ENCODE measurements at regions not wholly inside any gene's neighbourhood (a gene's known extent, or its start where the extent isn't known, plus 50 kb on each side); places are given as distances from the start of the nearest gene placed in this dataset.

DNA sequence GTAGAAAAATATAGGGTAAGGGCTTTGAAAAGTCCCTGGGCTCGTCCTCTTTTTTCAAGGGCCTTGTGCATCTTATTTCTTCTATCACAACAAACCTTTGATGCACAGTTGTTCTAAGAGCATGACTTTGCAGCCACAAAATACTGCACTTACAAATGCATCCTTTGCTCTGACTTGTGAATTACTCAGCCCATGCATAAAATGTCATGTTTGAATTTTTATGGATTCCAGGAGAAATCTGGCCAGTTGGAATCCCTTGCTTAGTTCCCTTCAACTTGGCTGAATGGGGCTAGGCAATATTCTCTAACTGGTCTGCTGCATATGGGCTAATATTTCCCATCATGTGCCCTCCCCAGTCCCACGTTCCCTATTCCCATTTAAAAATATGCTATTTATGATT, 523.9 kb upstream of the RGMA start:
- Histone ChIP-seq H3K27ac (no peak overlapping the region), H3K4me1 (no peaks in the 10 kb centered on the region), H3K9me3 (no peaks in the 10 kb centered on the region), H3K4me3 (no peak overlapping the region), H3K36me3 (no peaks in the 10 kb centered on the region), H3K27me3 (no peaks in the 10 kb centered on the region)
- DNase-seq: no peak
- 76 to 79% methylated on average over 2 of the region's 2 CpGs for WGBS, 2 donors
- no peak for TF ChIP-seq POLR2A (IDR thresholded peaks at IDR 0.05)
- TF ChIP-seq, protein P1, sequence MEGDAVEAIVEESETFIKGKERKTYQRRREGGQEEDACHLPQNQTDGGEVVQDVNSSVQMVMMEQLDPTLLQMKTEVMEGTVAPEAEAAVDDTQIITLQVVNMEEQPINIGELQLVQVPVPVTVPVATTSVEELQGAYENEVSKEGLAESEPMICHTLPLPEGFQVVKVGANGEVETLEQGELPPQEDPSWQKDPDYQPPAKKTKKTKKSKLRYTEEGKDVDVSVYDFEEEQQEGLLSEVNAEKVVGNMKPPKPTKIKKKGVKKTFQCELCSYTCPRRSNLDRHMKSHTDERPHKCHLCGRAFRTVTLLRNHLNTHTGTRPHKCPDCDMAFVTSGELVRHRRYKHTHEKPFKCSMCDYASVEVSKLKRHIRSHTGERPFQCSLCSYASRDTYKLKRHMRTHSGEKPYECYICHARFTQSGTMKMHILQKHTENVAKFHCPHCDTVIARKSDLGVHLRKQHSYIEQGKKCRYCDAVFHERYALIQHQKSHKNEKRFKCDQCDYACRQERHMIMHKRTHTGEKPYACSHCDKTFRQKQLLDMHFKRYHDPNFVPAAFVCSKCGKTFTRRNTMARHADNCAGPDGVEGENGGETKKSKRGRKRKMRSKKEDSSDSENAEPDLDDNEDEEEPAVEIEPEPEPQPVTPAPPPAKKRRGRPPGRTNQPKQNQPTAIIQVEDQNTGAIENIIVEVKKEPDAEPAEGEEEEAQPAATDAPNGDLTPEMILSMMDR (IDR thresholded peaks at IDR 0.05): no peak
- intact Hi-C loops (cut with DNase I): no loop called here

DNA sequence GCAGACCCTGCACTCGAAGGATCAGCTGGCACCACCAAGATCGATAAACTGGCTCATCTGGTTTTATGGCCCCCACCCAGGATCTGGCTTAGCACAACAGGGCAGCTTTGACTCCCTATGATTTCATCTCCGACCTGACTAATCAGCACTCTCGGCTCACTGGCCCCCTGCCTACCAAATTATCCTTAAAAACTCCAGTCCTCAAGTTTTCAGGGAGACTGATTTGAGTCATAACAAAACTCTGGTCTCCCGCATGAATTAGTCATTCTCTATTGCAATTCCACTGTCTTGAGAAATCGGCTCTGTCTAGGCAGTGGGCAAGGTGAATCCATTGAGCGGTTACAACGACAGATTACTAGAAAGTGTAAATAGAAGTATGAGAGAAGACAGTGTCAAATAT, 521.9 kb upstream of the RGMA start:
- Histone ChIP-seq H3K27ac (no peak overlapping the region), H3K9me3 (no peaks in the 10 kb centered on the region), H3K4me3 (no peak overlapping the region), H3K27me3 (no peaks in the 10 kb centered on the region), H3K36me3 (no peaks in the 10 kb centered on the region), H3K4me1 (no peaks in the 10 kb centered on the region)
- intact Hi-C loops (cut with DNase I): no loop called here
- 71 to 84% methylated on average over 5 to 6 of the region's 8 CpGs for WGBS, 2 donors
- DNase-seq: no peak
- TF ChIP-seq POLR2A (IDR thresholded peaks at IDR 0.05): no peak
- TF ChIP-seq, protein P1 (IDR thresholded peaks at IDR 0.05): no peak

DNA sequence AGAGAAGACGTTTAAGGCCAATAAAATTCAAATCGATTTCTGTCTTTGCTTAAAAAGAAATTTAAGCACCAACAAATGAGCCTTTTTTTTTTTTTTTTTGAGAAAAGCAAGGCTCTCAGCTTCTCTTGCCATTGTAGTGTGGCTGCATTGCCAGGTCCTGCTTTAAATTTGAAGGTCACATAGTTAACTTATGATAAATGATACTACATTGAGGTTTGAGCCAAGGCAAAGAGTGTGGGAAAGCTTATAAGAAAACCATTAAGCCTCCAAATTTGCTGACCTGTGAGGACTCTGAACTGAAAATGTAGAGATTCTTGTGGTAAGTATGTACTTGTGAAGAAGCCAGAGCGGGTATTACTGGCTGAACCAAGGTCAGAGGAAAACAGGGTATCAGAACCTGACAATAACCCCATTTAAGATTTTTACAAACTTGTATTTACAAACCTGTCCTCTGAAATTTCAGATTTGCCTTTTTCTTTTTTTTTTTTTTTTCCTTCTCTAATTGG, 519.7 kb upstream of the RGMA start:
- 55 to 83% methylated on average over 3 of the region's 3 CpGs for WGBS, 2 donors
- TF ChIP-seq POLR2A (IDR thresholded peaks at IDR 0.05): no peak
- no peak for DNase-seq
- no peak overlapping the region for H3K4me3 ChIP-seq
- H3K4me1 ChIP-seq: no peaks in the 10 kb centered on the region
- H3K27me3 ChIP-seq: no peaks in the 10 kb centered on the region
- no peaks in the 10 kb centered on the region for H3K9me3 ChIP-seq
- H3K36me3 ChIP-seq: no peaks in the 10 kb centered on the region
- intact Hi-C loops (cut with DNase I): no loop called here
- no peak overlapping the region for H3K27ac ChIP-seq

DNA sequence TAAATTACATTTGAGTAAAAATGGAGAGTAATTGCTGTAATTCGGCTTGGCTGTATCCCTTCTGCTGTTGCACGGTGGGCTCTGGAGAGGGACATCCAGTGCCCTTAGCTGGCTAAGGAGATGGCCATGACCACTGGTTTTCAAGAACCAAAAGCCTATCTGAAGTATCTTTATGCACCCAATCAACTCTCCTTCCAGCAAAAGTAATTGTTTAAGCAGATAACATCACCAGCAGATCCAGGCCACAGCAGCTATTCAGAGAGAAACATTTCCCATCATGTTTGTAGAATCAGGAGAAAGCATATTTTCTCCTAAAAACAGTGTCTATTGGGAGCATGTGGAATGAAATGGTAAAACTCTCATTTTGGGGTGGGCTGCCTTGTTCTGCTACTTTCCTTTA, 514.5 kb upstream of the RGMA start:
- no peaks in the 10 kb centered on the region for H3K27me3 ChIP-seq
- WGBS, 2 donors: 93 to 95% methylated on average over 2 of the region's 2 CpGs
- no peaks in the 10 kb centered on the region for H3K36me3 ChIP-seq
- no peak overlapping the region for H3K27ac ChIP-seq
- DNase-seq: no peak
- no peaks in the 10 kb centered on the region for H3K9me3 ChIP-seq
- no peaks in the 10 kb centered on the region for H3K4me1 ChIP-seq
- no peak overlapping the region for H3K4me3 ChIP-seq
- TF ChIP-seq, protein P1 (IDR thresholded peaks at IDR 0.05): no peak
- TF ChIP-seq POLR2A (IDR thresholded peaks at IDR 0.05): no peak
- intact Hi-C loops (cut with DNase I): no loop called here

DNA sequence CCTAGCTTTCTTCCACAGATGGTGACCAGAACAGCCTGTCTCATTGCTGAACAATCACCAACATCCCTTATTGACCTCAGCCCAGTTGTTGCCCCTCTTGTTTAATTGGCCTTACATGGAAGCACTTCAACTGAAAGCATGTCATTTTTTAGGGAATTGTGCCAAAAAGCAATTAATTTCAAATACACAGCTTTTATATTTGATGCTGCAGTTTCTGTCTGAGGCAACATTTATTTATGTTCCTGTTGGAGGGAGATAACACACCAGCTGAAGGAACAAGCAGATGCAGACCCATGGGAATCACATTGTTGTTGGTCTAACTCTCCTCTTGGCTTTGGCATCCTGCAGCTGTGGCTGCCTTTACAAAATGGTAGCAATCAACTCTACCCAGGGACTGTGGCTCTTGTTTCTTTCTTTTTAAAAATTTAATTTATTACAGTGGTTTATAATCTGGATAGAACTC, 498.1 kb upstream of the RGMA start:
- no peaks in the 10 kb centered on the region for H3K4me1 ChIP-seq
- DNase-seq: no peak
- H3K4me3 ChIP-seq: no peak overlapping the region
- no peaks in the 10 kb centered on the region for H3K9me3 ChIP-seq
- no peak overlapping the region for H3K27ac ChIP-seq
- no peaks in the 10 kb centered on the region for H3K27me3 ChIP-seq
- TF ChIP-seq, protein P1 (IDR thresholded peaks at IDR 0.05): no peak
- no peak for TF ChIP-seq POLR2A (IDR thresholded peaks at IDR 0.05)
- H3K36me3 ChIP-seq: no peaks in the 10 kb centered on the region
- intact Hi-C loops (cut with DNase I): no loop called here

DNA sequence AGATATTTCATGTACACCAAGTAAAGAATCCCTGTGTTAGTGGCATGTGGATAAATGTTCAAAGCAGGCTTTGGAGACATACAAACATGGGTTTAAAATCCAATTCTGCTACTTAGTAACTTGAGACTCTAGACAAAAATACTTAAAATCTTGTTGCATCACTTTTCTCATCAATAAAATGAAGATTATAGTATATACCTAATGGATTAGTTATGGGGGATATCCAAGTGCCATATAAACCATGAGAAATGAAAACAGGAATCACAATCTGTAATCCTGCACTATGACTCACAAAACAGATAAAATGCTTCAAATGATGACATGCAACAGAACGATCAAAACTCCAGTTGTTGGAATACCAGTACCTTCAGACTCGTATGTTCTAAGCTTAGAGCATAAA, 496.0 kb upstream of the RGMA start:
- Histone ChIP-seq H3K4me1 (no peaks in the 10 kb centered on the region), H3K4me3 (no peak overlapping the region), H3K27me3 (no peaks in the 10 kb centered on the region), H3K36me3 (no peaks in the 10 kb centered on the region), H3K9me3 (no peaks in the 10 kb centered on the region), H3K27ac (no peak overlapping the region)
- WGBS, 2 donors: 65 to 73% methylated on average over 2 of the region's 2 CpGs
- no peak for DNase-seq
- intact Hi-C loops (cut with DNase I): no loop called here
- TF ChIP-seq POLR2A (IDR thresholded peaks at IDR 0.05): no peak
- TF ChIP-seq, protein P1 (IDR thresholded peaks at IDR 0.05): no peak
